NOMO-1 (cell line): ENCODE measurements at regions not wholly inside any gene's neighbourhood (a gene's known extent, or its start where the extent isn't known, plus 50 kb on each side); places are given as distances from the start of the nearest gene placed in this dataset.

Experiments used
- DNase-seq, 2 experiments: peaks; one replicate each; lab custom pipeline; 2025; ENCODE audit not compliant: unreplicated experiment in 2 of 2; lab: John Stamatoyannopoulos, UW

- DNase-seq, result no peak
Observed at GRCh38 chr6:14360565-14360964, 243.0 kb downstream of the CD83 start.

- no peak for DNase-seq
Observed at GRCh38 chr6:14361297-14361696, 243.7 kb downstream of the CD83 start.

- no peak for DNase-seq
Observed at GRCh38 chr6:14361956-14362587, 244.5 kb downstream of the CD83 start.

- DNase-seq, result no peak
Observed at GRCh38 chr6:14364370-14364769, 246.8 kb downstream of the CD83 start.

GRCh38 chr6:14365393-14365792 is 247.8 kb downstream of the CD83 start:
- DNase-seq, result no peak

GRCh38 chr6:14366315-14366714 is 248.7 kb downstream of the CD83 start:
- DNase-seq, result no peak

GRCh38 chr6:14366872-14367271 is 249.3 kb downstream of the CD83 start:
- DNase-seq, result no peak

GRCh38 chr6:14367296-14367695 is 249.7 kb downstream of the CD83 start:
- DNase-seq, result no peak

GRCh38 chr6:14369717-14370116 is 252.1 kb downstream of the CD83 start:
- DNase-seq, result no peak

- peak; percentile 29 to 86 for DNase-seq
Observed at GRCh38 chr6:14371530-14371929, 254.0 kb downstream of the CD83 start.

GRCh38 chr6:14372734-14373489 is 255.3 kb downstream of the CD83 start:
- DNase-seq, result no peak

- no peak for DNase-seq
Observed at GRCh38 chr6:14373648-14374437, 256.3 kb downstream of the CD83 start.

- DNase-seq, result peak; percentile 19 to 68
Observed at GRCh38 chr6:14375930-14376329, 258.4 kb downstream of the CD83 start.

- no peak for DNase-seq
Observed at GRCh38 chr6:14379568-14379967, 262.0 kb downstream of the CD83 start.

- DNase-seq, result no peak
Observed at GRCh38 chr6:14380086-14380820, 262.7 kb downstream of the CD83 start.

GRCh38 chr6:14380901-14381828 is 263.6 kb downstream of the CD83 start:
- DNase-seq, result no peak

GRCh38 chr6:14381829-14382677 is 264.5 kb downstream of the CD83 start:
- no peak for DNase-seq

- no peak for DNase-seq
Observed at GRCh38 chr6:14382678-14383236, 265.2 kb downstream of the CD83 start.
